MM.1S (cell line): ENCODE measurements at regions not wholly inside any gene's neighbourhood (a gene's known extent, or its start where the extent isn't known, plus 50 kb on each side); places are given as distances from the start of the nearest gene placed in this dataset.

Source experiments
- DNase-seq: peaks from one replicate; pipeline ENCODE4 v3.0.0-alpha.2; 2015
- H2AFZ ChIP-seq: fragments of 300-600 bp; sonication (generic); 2 replicates; pipeline ENCODE4 v1.6.0; 2016; ENCODE audit warnings: antibody characterized with exemption, low read length
- H3F3A ChIP-seq: fragments of 300-600 bp; sonication (generic); 2 replicates; pipeline ENCODE4 v1.6.1; 2016; ENCODE audit warnings: mild to moderate bottlenecking, antibody characterized with exemption, low read length, moderate library complexity, mixed read lengths; ENCODE audit not compliant: insufficient read depth
- H3K27ac ChIP-seq: fragments of 300-600 bp; sonication (generic); 2 replicates; pipeline ENCODE4 v1.5.1; 2016; ENCODE audit warnings: mild to moderate bottlenecking, low read length
- H3K27me3 ChIP-seq: fragments of 300-600 bp; sonication (generic); replicated peaks from 2 replicates; pipeline ENCODE4 v1.6.0; 2016; ENCODE audit warnings: low read length; ENCODE audit not compliant: insufficient read depth
- H3K36me3 ChIP-seq: fragments of 300-600 bp; sonication (generic); replicated peaks from 2 replicates; pipeline ENCODE4 v1.6.1; 2016; ENCODE audit warnings: mild to moderate bottlenecking, low read length, mixed read lengths; ENCODE audit not compliant: insufficient read depth
- H3K4me1 ChIP-seq: fragments of 300-600 bp; sonication (generic); 2 replicates; pipeline ENCODE4 v1.6.1; 2016; ENCODE audit warnings: low read length, mixed read lengths
- H3K4me2 ChIP-seq: fragments of 300-600 bp; sonication (generic); 2 replicates; pipeline ENCODE4 v1.6.0; 2016; ENCODE audit warnings: low read depth, low read length
- H3K4me3 ChIP-seq: fragments of 300-600 bp; sonication (generic); 2 replicates; pipeline ENCODE4 v1.5.1; 2016; ENCODE audit warnings: low read length, mixed read lengths
- H3K79me2 ChIP-seq: fragments of 300-600 bp; sonication (generic); 2 replicates; pipeline ENCODE4 v1.6.1; 2016; ENCODE audit warnings: mixed run types, low read length, mixed read lengths
- H3K9ac ChIP-seq: fragments of 300-600 bp; sonication (generic); 2 replicates; pipeline ENCODE4 v1.6.1; 2016; ENCODE audit warnings: low read length, mixed read lengths
- H3K9me2 ChIP-seq: fragments of 300-600 bp; sonication (generic); replicated peaks from 2 replicates; pipeline ENCODE4 v1.6.1; 2016; ENCODE audit warnings: mild to moderate bottlenecking, low read length, mixed read lengths; ENCODE audit not compliant: insufficient read depth
- H3K9me3 ChIP-seq: fragments of 300-600 bp; sonication (generic); replicated peaks from 2 replicates; pipeline ENCODE4 v1.6.1; 2016; ENCODE audit warnings: mild to moderate bottlenecking, low read length, mixed read lengths; ENCODE audit not compliant: insufficient read depth
- H4K20me1 ChIP-seq: fragments of 300-600 bp; sonication (generic); 2 replicates; pipeline ENCODE4 v1.6.1; 2016; ENCODE audit warnings: mild to moderate bottlenecking, low read length, moderate library complexity, mixed read lengths; ENCODE audit not compliant: insufficient read depth
- CTCF ChIP-seq: fragments of 300-600 bp; sonication (generic); IDR thresholded peaks from 2 replicates; pipeline ENCODE4 v1.5.1; 2016; ENCODE audit warnings: antibody characterized with exemption, low read length, mixed read lengths
- EZH2 ChIP-seq: fragments of 300-600 bp; sonication (generic); optimal IDR thresholded peaks from 2 replicates; pipeline ENCODE3; 2017; ENCODE audit warnings: low read depth, mild to moderate bottlenecking, antibody characterized with exemption, low read length, mixed read lengths
- EZH2phosphoT487 ChIP-seq: fragments of 300-600 bp; sonication (generic); IDR thresholded peaks from 2 replicates; pipeline ENCODE4 v1.6.1; 2018; ENCODE audit warnings: antibody characterized with exemption, low read length

GRCh38 chr9:110136802-110137201 lies 71.2 kb downstream of the C9orf152 start:
- peaks cover 22% of the 10 kb centered on the region for H3K4me1 ChIP-seq
- H3K9me2 ChIP-seq: no peaks in the 10 kb centered on the region
- TF ChIP-seq EZH2phosphoT487: no peak
- TF ChIP-seq CTCF: no peak
- no peak for TF ChIP-seq EZH2
- H3K4me3 ChIP-seq: no peak overlapping the region
- H3K36me3 ChIP-seq: peaks cover 20% of the 10 kb centered on the region
- no peaks in the 10 kb centered on the region for H3K27me3 ChIP-seq
- no peaks in the 10 kb centered on the region for H3F3A ChIP-seq
- no peak overlapping the region for H3K9ac ChIP-seq
- no peak overlapping the region for H3K27ac ChIP-seq
- no peak overlapping the region for H3K4me2 ChIP-seq
- no peaks in the 10 kb centered on the region for H3K9me3 ChIP-seq
- no peak overlapping the region for H2AFZ ChIP-seq
- H3K79me2 ChIP-seq: peaks cover 98% of the 10 kb centered on the region
- no peaks in the 10 kb centered on the region for H4K20me1 ChIP-seq
- DNase-seq: no peak

GRCh38 chr9:110140276-110140675 lies 67.7 kb downstream of the C9orf152 start:
- DNase-seq: no peak
- H3K27me3 ChIP-seq: no peaks in the 10 kb centered on the region
- H3K27ac ChIP-seq: no peak overlapping the region
- no peak overlapping the region for H2AFZ ChIP-seq
- TF ChIP-seq EZH2 (no peak), CTCF (peak; percentile 19)
- H3K4me2 ChIP-seq: no peak overlapping the region
- H4K20me1 ChIP-seq: no peaks in the 10 kb centered on the region
- no peaks in the 10 kb centered on the region for H3K9me3 ChIP-seq
- H3K9ac ChIP-seq: no peak overlapping the region
- peaks cover 51% of the 10 kb centered on the region for H3K4me1 ChIP-seq
- H3K9me2 ChIP-seq: no peaks in the 10 kb centered on the region
- H3K4me3 ChIP-seq: no peak overlapping the region
- H3F3A ChIP-seq: peaks cover 30% of the 10 kb centered on the region
- H3K36me3 ChIP-seq: peaks cover 20% of the 10 kb centered on the region
- H3K79me2 ChIP-seq: peaks cover 92% of the 10 kb centered on the region

GRCh38 chr9:110141227-110141793 lies 66.6 kb downstream of the C9orf152 start:
- no peaks in the 10 kb centered on the region for H4K20me1 ChIP-seq
- H3K9me2 ChIP-seq: no peaks in the 10 kb centered on the region
- no peak overlapping the region for H2AFZ ChIP-seq
- H3K4me3 ChIP-seq: no peak overlapping the region
- no peak for DNase-seq
- peak overlapping the region; percentile 95; the same call in 1 of the 2 replicates for H3K27ac ChIP-seq
- H3K36me3 ChIP-seq: peaks cover 16% of the 10 kb centered on the region
- H3K27me3 ChIP-seq: no peaks in the 10 kb centered on the region
- peaks cover 30% of the 10 kb centered on the region for H3F3A ChIP-seq
- peaks cover 92% of the 10 kb centered on the region for H3K79me2 ChIP-seq
- peak overlapping the region; percentile 75; the same call in 1 of the 2 replicates for H3K4me2 ChIP-seq
- no peak overlapping the region for H3K9ac ChIP-seq
- TF ChIP-seq EZH2: no peak
- TF ChIP-seq CTCF: no peak
- TF ChIP-seq EZH2phosphoT487: no peak
- H3K9me3 ChIP-seq: no peaks in the 10 kb centered on the region
- H3K4me1 ChIP-seq: peaks cover 58% of the 10 kb centered on the region
